SK-N-SH (cell line): ENCODE measurements at regions not wholly inside any gene's neighbourhood (a gene's known extent, or its start where the extent isn't known, plus 50 kb on each side); places are given as distances from the start of the nearest gene placed in this dataset.

Experiments
- CTCF ChIA-PET: fragments of 300-600, 350-600 bp; formaldehyde crosslinking; extraction: SDS; loops from one replicate; lab custom pipeline; 2021; lab: Yijun Ruan, JAX
- POLR2A ChIA-PET: fragments of 350-600 bp; sonication (Branson Sonifier 250); formaldehyde crosslinking; extraction: SDS; loops from one replicate; lab custom pipeline; 2020; ENCODE audit warnings: antibody characterized with exemption, inconsistent platforms; lab: Yijun Ruan, JAX
- DNase-seq: peaks from one replicate; pipeline ENCODE4 v3.0.0; 2012
- H2AFZ ChIP-seq: fragments of 200-600 bp; sonication (generic); 2 replicates; pipeline ENCODE4 v1.8.1; 2016; ENCODE audit warnings: antibody characterized with exemption, mild to moderate bottlenecking, low read depth
- H3F3A ChIP-seq: fragments of 200-600 bp; sonication (generic); replicated peaks from 2 replicates; pipeline ENCODE3; 2016; ENCODE audit warnings: antibody characterized with exemption, mild to moderate bottlenecking; ENCODE audit not compliant: insufficient read depth
- H3K27ac ChIP-seq, 2 experiments: fragments of 200-500 bp in 1 of 2; fragments of 200-600 bp in 1 of 2; sonication (Bioruptor generic) in 1 of 2; sonication (generic), shearing (Covaris generic) in 1 of 2; 2 replicates each; pipeline versions ENCODE4 v1.5.1 to v1.6.1; 2014 to 2016; ENCODE audit warnings: low read depth in 2 of 2, inconsistent platforms in 1 of 2, low read length in 1 of 2, mild to moderate bottlenecking in 1 of 2, mixed read lengths in 1 of 2
- H3K27me3 ChIP-seq: fragments of 200-600 bp; sonication (generic), shearing (Covaris generic); 2 replicates; pipeline ENCODE4 v1.6.1; 2016; ENCODE audit warnings: mixed run types; ENCODE audit not compliant: insufficient read depth
- H3K36me3 ChIP-seq, 2 experiments: fragments of 200-500 bp in 1 of 2; fragments of 200-600 bp in 1 of 2; sonication (Bioruptor generic) in 1 of 2; sonication (generic) in 1 of 2; replicated peaks in 1 of 2; 2 replicates each; pipeline versions ENCODE3 to v1.5.1; 2014 to 2016; ENCODE audit warnings: low read length in 1 of 2, mild to moderate bottlenecking in 1 of 2; ENCODE audit not compliant: insufficient read depth in 2 of 2, control insufficient read depth in 1 of 2
- H3K4me1 ChIP-seq, 2 experiments: fragments of 200-500 bp in 1 of 2; fragments of 200-600 bp in 1 of 2; sonication (Bioruptor generic) in 1 of 2; sonication (generic), shearing (Covaris generic) in 1 of 2; 2 replicates each; pipeline versions ENCODE4 v1.5.1 to v1.6.1; 2014 to 2016; ENCODE audit warnings: low read depth in 1 of 2, low read length in 1 of 2, mixed run types in 1 of 2; ENCODE audit not compliant: insufficient read depth in 2 of 2, control insufficient read depth in 1 of 2
- H3K4me2 ChIP-seq: fragments of 200-600 bp; sonication (generic), shearing (Covaris generic); 2 replicates; pipeline ENCODE4 v1.6.1; 2017; ENCODE audit warnings: mixed run types
- H3K4me3 ChIP-seq, 2 experiments: fragments of 200-500 bp in 1 of 2; fragments of 200-600 bp in 1 of 2; sonication (Bioruptor generic) in 1 of 2; sonication (generic), shearing (Covaris generic) in 1 of 2; 2 replicates each; pipeline versions ENCODE4 v1.5.1 to v1.8.1; 2014 to 2016; ENCODE audit warnings: low read depth in 2 of 2, inconsistent platforms in 1 of 2, low read length in 1 of 2, mild to moderate bottlenecking in 1 of 2, mixed read lengths in 1 of 2, moderate library complexity in 1 of 2
- H3K79me2 ChIP-seq: fragments of 200-600 bp; sonication (generic); 2 replicates; pipeline ENCODE4 v1.8.1; 2017; ENCODE audit warnings: mild to moderate bottlenecking; ENCODE audit not compliant: insufficient read depth
- H3K9ac ChIP-seq: fragments of 200-600 bp; sonication (generic); 2 replicates; pipeline ENCODE4 v1.6.1; 2017; ENCODE audit warnings: mixed run types
- H3K9me2 ChIP-seq: fragments of 200-600 bp; sonication (generic); 2 replicates; pipeline ENCODE4 v1.6.1; 2017; ENCODE audit warnings: mixed run types
- H3K9me3 ChIP-seq: fragments of 200-600 bp; sonication (generic); 2 replicates; pipeline ENCODE4 v1.6.1; 2017; ENCODE audit warnings: mixed run types, mild to moderate bottlenecking, moderate library complexity
- H4K20me1 ChIP-seq: fragments of 200-600 bp; sonication (generic); 2 replicates; pipeline ENCODE4 v1.6.1; 2017; ENCODE audit warnings: mild to moderate bottlenecking, mixed run types; ENCODE audit not compliant: insufficient read depth
- CHD2 ChIP-seq: fragments of 150-350 bp; IDR thresholded peaks from 2 replicates; pipeline ENCODE4 v1.6.1; 2018; ENCODE audit warnings: low read length; ENCODE audit not compliant: partially characterized antibody
- EP300 ChIP-seq, 2 experiments: IDR thresholded peaks; 2 replicates each; pipeline versions ENCODE4 v1.4.0 to v1.6.1; 2012; ENCODE audit warnings: borderline replicate concordance in 1 of 2, low read depth in 1 of 2, low read length in 1 of 2
- FOSL2 ChIP-seq: IDR thresholded peaks from 2 replicates; pipeline ENCODE4 v1.4.0; 2012; ENCODE audit warnings: low read depth, mild to moderate bottlenecking, moderate library complexity, borderline replicate concordance
- FOXM1 ChIP-seq: IDR thresholded peaks from 2 replicates; pipeline ENCODE4 v1.4.0; 2012; ENCODE audit warnings: low read depth, mild to moderate bottlenecking
- GABPA ChIP-seq: IDR thresholded peaks from 2 replicates; pipeline ENCODE4 v1.4.0; 2012; ENCODE audit warnings: low read depth, mild to moderate bottlenecking
- GATA2 ChIP-seq: sonication (generic); formaldehyde crosslinking; IDR thresholded peaks from 2 replicates; pipeline ENCODE4 v1.5.0; 2020; ENCODE audit warnings: mild to moderate bottlenecking, missing genetic modification reagents
- JUND ChIP-seq: IDR thresholded peaks from 2 replicates; pipeline ENCODE4 v1.4.0; 2012
- MEF2A ChIP-seq: IDR thresholded peaks from 2 replicates; pipeline ENCODE4 v1.4.0; 2012; ENCODE audit warnings: low read depth, borderline replicate concordance
- MXI1 ChIP-seq: IDR thresholded peaks from 2 replicates; pipeline ENCODE4 v1.6.1; 2012; ENCODE audit warnings: mild to moderate bottlenecking, low read depth, low read length, improper control_type of control experiment
- NFIC ChIP-seq: IDR thresholded peaks from 2 replicates; pipeline ENCODE4 v1.4.0; 2012; ENCODE audit warnings: borderline replicate concordance
- NRF1 ChIP-seq: IDR thresholded peaks from 2 replicates; pipeline ENCODE4 v1.6.1; 2012; ENCODE audit warnings: low read depth, mild to moderate bottlenecking, low read length
- RAD21 ChIP-seq: IDR thresholded peaks from 2 replicates; pipeline ENCODE4 v1.6.1; 2012; ENCODE audit warnings: mild to moderate bottlenecking, low read length
- RFX5 ChIP-seq: IDR thresholded peaks from 2 replicates; pipeline ENCODE4 v1.6.1; 2012; ENCODE audit warnings: mild to moderate bottlenecking, improper control_type of control experiment, low read length
- RXRA ChIP-seq: IDR thresholded peaks from 2 replicates; pipeline ENCODE4 v1.4.0; 2012; ENCODE audit warnings: low read depth, mild to moderate bottlenecking, borderline replicate concordance
- TCF12 ChIP-seq: IDR thresholded peaks from 2 replicates; pipeline ENCODE4 v1.4.0; 2012
- TEAD4 ChIP-seq: IDR thresholded peaks from 2 replicates; pipeline ENCODE4 v1.4.0; 2012; ENCODE audit warnings: mild to moderate bottlenecking, borderline replicate concordance; ENCODE audit not compliant: insufficient read depth
- YY1 ChIP-seq: IDR thresholded peaks from 2 replicates; pipeline ENCODE4 v1.4.0; 2012; ENCODE audit warnings: low read depth, mild to moderate bottlenecking
- WGBS: methylation state at CpG from one replicate; pipeline ENCODE4 v1.1.6; 2017; ENCODE audit warnings: low lambda C conversion rate; 5-methylcytosine and 5-hydroxymethylcytosine counted together
- TF ChIP-seq, protein P1 (sequence below): IDR thresholded peaks from 2 replicates; pipeline ENCODE4 v1.4.0; 2012; ENCODE audit warnings: low read depth
- TF ChIP-seq, protein P2 (sequence below): fragments of 150-350 bp; IDR thresholded peaks from 2 replicates; pipeline ENCODE4 v1.6.1; 2016; ENCODE audit warnings: mild to moderate bottlenecking, low read depth, low read length
- TF ChIP-seq, protein P3 (sequence below): IDR thresholded peaks from 2 replicates; pipeline ENCODE4 v1.4.0; 2012; ENCODE audit warnings: low read depth, borderline replicate concordance
- TF ChIP-seq, protein P4 (sequence below): IDR thresholded peaks from 2 replicates; pipeline ENCODE4; 2012

DNA sequence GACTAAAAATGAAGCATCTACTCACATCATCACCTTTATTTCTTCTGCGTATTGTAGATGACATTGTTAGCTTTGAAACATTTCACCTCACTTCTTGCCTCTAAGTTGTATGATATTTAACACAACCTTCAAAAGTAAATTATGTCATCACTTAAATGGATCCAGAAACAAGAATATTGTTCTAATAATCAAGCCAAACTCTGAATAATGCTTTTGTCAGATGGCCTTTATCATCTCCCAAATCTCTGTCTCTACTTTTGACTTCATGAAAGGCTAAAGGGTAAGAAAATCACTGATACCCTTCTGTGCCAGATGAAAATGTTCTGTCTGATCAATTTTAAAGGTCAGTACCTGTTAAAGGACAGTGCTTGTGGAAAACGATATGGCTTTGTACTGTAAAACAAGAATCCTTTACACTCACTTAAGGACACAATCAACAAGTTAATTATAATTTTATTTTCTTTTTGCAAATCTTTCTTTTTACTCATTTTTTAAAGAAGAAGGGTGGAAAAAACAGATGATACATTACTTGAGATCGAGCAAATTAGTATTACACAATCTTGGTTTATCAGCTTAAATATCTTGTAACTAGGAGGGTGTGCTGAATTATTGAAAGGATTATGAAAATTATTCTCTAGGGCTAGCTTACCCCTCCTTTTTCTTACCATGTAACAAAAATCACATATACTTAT, 309.4 kb upstream of the IGFBP3 start (continued):
- TF ChIP-seq FOSL2 (peak; percentile 36; the same call in 1 of the 2 replicates), TEAD4 (peak; percentile 34; the same call in 1 of the 2 replicates), NFIC (peak; percentile 60; the same call in 1 of the 2 replicates), GATA2 (CRISPR knock-in tag) (no peak)
- TF ChIP-seq, protein P1, sequence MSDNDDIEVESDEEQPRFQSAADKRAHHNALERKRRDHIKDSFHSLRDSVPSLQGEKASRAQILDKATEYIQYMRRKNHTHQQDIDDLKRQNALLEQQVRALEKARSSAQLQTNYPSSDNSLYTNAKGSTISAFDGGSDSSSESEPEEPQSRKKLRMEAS = no peak
- TF ChIP-seq, all 33 proteins: peak for 8

DNA sequence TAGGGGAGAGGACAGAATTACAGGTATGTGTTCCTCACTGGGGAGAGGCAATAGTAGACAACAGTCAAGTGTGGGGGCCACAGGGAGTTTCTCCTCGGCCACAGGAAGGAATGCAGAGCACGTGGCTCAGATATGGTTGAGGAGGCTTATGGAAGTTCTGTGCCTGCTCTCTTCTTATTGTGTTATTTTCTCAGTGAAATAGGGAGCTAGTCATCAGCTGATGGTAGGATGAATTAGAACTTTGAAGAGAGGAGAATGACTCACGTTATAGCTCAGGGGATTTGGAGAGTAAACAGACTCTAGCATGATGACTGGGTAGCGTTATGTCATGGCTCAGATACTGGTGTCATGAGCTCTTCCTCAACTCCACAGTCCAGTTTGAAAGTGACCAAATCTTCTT, 308.3 kb upstream of the IGFBP3 start:
- ChIA-PET CTCF (no interaction called here), POLR2A (no interaction called here)
- Histone ChIP-seq H3K9ac (no peak overlapping the region), H3K36me3 (no peaks in the 10 kb centered on the region), H2AFZ (no peak overlapping the region), H3K79me2 (no peaks in the 10 kb centered on the region), H3K27me3 (no peaks in the 10 kb centered on the region), H3K9me2 (no peaks in the 10 kb centered on the region), H3F3A (peaks cover 33% of the 10 kb centered on the region), H3K27ac (peak overlapping the region in 1 of 2 experiments; percentile 83; a peak in 2 of 4 replicates), H3K9me3 (no peaks in the 10 kb centered on the region), H3K4me2 (0 out of 2 replicates have a peak overlapping the region, but pooled peaks have one; percentile 4), H3K4me1 (peaks cover 3 to 31% of the 10 kb centered on the region in 2 experiments; a peak in 3 of 4 replicates), H3K4me3 (no peak overlapping the region), H4K20me1 (no peaks in the 10 kb centered on the region)
- TF ChIP-seq TEAD4 (no peak), NFIC (peak; percentile 57; the same call in 1 of the 2 replicates), FOXM1 (no peak), GABPA (no peak), FOSL2 (peak; percentile 67), MXI1 (no peak), CHD2 (no peak), RFX5 (no peak), YY1 (no peak), RAD21 (no peak), MEF2A (no peak), EP300 (IDR thresholded peaks at IDR 0.05; ENCODE audit: borderline replicate concordance in 1 of 2, low read depth in 1 of 2, low read length in 1 of 2) (peak in 1 of 2 experiments; percentile 48; a peak in 1 of 4 replicates), RXRA (no peak), NRF1 (no peak), JUND (peak; percentile 68), TCF12 (peak; percentile 86)
- TF ChIP-seq, protein P2, sequence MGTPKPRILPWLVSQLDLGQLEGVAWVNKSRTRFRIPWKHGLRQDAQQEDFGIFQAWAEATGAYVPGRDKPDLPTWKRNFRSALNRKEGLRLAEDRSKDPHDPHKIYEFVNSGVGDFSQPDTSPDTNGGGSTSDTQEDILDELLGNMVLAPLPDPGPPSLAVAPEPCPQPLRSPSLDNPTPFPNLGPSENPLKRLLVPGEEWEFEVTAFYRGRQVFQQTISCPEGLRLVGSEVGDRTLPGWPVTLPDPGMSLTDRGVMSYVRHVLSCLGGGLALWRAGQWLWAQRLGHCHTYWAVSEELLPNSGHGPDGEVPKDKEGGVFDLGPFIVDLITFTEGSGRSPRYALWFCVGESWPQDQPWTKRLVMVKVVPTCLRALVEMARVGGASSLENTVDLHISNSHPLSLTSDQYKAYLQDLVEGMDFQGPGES = no peak
- TF ChIP-seq, protein P3, sequence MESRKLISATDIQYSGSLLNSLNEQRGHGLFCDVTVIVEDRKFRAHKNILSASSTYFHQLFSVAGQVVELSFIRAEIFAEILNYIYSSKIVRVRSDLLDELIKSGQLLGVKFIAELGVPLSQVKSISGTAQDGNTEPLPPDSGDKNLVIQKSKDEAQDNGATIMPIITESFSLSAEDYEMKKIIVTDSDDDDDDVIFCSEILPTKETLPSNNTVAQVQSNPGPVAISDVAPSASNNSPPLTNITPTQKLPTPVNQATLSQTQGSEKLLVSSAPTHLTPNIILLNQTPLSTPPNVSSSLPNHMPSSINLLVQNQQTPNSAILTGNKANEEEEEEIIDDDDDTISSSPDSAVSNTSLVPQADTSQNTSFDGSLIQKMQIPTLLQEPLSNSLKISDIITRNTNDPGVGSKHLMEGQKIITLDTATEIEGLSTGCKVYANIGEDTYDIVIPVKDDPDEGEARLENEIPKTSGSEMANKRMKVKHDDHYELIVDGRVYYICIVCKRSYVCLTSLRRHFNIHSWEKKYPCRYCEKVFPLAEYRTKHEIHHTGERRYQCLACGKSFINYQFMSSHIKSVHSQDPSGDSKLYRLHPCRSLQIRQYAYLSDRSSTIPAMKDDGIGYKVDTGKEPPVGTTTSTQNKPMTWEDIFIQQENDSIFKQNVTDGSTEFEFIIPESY = no peak
- TF ChIP-seq, protein P4, sequence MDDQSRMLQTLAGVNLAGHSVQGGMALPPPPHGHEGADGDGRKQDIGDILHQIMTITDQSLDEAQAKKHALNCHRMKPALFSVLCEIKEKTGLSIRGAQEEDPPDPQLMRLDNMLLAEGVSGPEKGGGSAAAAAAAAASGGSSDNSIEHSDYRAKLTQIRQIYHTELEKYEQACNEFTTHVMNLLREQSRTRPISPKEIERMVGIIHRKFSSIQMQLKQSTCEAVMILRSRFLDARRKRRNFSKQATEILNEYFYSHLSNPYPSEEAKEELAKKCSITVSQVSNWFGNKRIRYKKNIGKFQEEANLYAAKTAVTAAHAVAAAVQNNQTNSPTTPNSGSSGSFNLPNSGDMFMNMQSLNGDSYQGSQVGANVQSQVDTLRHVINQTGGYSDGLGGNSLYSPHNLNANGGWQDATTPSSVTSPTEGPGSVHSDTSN = peak; percentile 86
- 57% methylated on average over 4 of the region's 4 CpGs for WGBS
- DNase-seq = no peak
